ENCODE measurements at regions not wholly inside any gene's neighbourhood (a gene's known extent, or its start where the extent isn't known, plus 50 kb on each side); places are given as distances from the start of the nearest gene placed in this dataset.
A peak's percentile ranks its signal among the peaks of the same experiment; 100 is the strongest.

DNA sequence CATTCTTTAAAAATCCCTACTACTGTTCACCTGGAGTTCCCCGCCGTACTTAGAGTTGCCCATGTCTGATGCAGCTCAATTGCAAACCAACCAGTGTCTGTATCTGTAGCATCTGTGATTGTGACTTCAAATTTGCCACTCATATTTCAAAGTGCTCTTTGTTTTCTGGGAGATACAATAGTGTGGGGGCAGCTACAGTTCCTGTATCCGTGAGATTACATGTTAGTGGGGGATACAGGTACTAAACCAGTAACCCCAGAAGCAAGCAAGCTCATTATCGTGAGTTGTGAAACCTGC lies 140.9 kb downstream of the ANKRD60 start:
- DNase-seq: no peak

DNA sequence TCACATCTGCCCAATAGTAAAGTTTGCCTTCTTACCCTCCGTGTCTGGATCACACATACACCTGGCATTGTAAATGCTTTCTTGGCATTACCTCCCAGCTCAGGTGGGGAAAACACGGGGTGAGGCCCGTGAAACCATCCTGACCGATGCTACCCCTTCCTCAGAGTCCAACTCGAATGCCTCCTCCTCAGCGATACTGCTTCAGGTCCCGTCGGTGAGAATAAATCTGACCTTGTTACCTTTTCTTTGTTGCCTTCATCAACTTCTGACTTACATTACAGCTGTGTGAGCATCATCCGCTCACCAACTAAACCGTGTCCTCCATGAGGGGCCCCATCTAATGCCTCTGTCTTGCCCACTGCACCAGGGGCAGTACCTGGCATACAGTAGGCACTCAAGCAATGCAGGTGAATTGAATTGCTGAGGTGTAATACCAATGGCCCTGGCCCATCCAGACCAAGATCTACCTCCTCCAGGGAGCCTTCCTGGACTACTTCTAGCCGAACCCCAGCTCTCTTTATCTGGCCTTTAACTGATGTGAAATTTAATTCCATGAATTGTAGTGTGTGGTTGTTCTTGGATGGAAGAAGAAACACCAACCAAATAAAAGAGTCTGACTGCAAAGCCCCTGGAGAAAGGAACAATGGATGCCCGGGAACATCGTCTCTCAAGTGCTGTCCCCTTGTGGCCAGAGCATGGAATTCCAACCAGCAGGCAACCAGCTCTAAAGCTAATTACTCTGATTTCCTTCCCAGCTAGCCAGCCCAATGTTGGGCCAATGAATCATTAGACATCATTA lies 141.5 kb downstream of the ANKRD60 start:
- peak; percentile 52 to 82 for DNase-seq

DNA sequence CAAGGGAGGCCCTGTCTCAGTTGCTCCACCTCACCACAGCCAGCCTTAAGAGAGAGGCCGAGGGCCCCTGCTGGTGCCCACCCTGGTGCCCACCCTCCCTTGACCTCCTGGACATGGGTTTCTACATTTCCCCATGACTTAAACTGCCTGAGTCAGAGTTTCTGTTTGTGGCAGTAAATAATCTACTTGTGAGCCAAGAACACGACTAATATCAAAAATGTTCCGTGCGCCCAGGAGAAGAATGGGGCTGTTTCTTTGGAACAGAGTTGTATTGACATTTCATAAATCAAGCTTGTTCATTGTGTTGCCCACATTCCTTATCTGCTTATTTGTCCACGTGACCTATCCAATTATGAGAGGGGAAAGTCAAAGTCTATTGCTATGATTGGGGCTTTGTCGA lies 143.5 kb downstream of the ANKRD60 start:
- DNase-seq: no peak

- DNase-seq: no peak
These were observed 143.9 kb downstream of the ANKRD60 start for GRCh38 chr20:58084566-58084965.

- DNase-seq: no peak
These were observed 146.6 kb downstream of the ANKRD60 start for GRCh38 chr20:58081846-58082245.

DNA sequence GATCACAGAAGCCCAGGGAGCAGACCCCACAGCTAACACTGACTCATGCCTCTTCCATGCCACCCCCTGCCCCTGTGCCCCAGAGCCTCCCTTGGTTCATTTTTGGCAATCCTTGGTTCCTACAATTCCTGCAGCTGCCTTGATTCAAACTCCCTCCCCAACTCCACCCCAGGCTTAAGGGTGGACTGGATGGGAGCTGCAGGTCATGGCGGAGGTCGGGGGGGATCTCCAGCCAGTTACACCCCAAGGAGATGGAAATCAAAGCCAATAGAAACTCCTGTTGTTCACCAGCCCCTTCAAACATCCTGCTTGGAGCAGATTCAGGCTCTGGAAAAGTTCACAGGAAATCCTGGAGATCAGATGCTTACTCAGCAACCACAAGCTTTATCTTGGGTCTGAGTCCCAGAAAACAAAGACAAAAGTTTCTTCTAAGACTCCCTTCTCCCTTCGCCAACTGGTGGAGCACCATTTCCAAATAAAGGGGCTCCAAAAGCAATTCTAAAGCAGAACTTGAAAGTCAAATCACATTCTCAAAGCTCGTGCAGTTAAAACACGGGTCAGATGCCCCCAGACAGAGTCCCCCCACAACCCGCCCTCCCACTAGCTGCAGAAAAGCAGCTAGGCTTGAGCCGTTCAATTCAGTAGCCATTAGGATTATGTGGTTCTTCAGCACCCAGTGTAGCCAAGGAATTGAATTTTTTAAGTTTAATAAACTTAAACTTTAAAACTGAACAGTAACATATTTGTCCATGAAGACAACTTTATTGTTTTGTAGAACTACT lies 149.5 kb downstream of the ANKRD60 start:
- no peak for DNase-seq

- DNase-seq: no peak
These were observed 151.2 kb downstream of the ANKRD60 start for GRCh38 chr20:58077282-58077681.

- no peak for DNase-seq
These were observed 152.0 kb downstream of the ANKRD60 start for GRCh38 chr20:58076405-58076804.

DNA sequence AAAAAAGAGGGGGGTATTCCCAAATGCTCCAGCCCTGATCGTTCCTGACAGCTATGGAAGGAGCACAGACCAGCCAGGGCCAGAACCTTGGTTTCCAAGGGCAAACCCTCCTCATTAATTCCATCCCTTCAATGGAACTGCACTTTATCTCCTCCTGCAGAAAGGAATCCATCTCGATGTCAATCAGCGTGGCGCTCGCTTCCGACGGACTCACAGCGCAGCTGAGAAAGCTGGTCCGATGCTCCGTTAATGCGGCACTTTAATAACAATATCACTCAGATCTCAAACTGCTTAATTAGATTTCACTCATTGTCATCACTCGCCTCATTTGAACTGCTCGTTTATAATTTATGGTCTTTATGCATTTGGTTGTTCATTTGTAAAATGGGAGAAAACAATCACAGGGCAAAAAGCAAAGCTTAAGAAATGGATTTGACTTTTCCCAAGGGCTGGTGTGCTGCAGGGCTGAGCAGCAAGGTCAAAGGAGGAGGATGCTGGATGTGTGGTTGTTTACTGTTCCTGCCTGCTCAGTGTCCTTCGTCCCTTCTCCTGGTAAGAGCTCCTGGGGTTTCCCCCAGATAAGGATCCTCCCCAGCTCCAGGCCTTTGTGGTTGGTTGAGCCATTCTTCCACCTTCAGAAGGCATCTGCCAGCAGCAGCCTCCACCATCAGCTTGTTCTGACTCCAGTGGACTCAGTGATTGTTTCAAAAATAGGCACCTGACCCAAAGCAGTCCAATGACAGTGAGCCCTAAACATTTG lies 152.7 kb downstream of the ANKRD60 start:
- peak in 1 of 2 experiments; percentile 26 for DNase-seq

DNA sequence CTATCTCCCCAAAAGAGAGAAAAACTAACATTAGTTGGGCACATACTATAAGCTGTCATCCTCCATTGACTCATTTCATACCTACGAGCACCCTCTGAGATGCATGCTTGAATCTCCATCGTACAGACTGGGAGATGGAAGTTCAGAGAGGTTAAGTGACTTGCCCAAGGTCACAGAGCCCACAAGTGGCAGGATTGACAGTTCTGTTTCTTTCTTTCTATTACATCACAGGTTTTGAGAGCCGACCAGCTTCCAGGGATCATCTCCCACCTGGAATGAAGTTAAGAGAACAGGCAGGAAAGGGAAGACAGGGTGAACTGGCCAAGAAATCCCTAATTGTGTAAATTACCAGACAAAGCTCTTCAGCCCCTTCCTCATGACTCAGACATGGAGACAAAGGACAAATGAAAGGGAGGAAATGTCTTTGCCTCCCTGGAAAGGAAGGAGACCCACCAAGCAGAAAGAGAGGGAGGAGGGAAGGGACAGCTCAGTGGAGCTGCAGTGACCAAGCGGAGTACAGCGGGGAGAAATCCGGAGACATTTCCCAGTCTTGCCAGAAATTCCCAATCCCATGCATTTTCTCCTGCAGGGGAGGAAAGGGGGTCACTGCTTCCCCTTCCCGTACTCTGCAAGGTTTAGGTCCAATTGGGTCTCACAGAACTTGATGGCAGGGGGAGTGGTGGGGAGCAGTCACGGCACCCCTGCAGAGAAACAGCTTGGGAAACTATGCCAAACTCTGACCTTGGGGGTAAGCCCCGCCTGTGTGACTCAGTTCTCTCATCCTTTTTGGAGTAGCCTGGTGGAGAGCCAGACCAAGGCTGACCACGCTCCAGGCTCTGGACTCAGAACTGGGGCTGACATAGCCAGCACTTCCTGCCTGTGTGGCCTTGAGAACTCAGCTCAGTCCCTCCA lies 154.3 kb downstream of the ANKRD60 start:
- no peak for DNase-seq

- DNase-seq: no peak
These were observed 155.5 kb downstream of the ANKRD60 start for GRCh38 chr20:58072695-58073671.

- DNase-seq: peak; percentile 18 to 48
These were observed 156.5 kb downstream of the ANKRD60 start for GRCh38 chr20:58071991-58072390.

DNA sequence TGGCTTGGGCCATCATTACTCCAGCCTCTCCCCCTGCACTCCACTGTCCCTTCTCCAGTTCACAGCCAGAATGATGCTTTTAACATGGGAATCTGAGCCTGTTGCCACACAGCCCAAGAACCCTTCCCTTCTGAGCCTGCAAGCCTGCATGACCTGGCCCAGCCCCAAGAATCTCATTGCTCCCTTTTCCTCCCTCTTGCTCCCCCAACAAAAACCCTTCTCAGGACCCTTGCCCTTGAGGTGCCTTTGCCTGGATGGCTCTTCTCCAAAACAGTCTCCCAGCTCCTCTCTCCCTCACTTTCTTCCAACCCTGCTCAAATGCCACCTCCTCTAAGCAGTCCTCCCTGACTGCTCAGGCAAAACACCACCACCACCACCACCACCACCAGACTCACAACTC lies 157.2 kb downstream of the ANKRD60 start:
- no peak for DNase-seq

DNA sequence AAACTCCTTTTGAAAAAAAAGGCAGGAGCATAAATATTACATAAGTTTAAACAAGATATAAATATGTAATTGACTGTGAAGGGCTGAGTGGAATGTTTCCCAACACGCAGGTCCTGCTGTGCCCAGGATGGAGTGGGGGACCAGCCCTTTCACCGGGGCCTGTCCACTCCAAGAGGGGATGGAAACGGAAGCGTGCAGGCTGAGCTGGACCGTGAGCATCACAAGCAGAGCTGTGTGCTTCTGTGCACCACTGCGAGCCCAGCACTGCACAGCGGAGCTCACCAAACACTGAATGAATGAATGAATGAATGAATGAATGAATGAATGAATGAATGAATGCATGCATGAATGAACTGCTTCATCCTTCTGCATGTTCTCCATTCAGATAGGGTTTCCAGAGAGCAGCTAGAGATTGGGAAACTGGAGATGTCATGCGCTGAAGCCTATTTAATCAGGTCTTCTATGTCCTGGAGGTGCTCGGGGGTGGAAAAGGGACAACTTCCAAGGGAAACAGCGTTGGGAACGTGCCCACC lies 157.7 kb downstream of the ANKRD60 start:
- no peak for DNase-seq

DNA sequence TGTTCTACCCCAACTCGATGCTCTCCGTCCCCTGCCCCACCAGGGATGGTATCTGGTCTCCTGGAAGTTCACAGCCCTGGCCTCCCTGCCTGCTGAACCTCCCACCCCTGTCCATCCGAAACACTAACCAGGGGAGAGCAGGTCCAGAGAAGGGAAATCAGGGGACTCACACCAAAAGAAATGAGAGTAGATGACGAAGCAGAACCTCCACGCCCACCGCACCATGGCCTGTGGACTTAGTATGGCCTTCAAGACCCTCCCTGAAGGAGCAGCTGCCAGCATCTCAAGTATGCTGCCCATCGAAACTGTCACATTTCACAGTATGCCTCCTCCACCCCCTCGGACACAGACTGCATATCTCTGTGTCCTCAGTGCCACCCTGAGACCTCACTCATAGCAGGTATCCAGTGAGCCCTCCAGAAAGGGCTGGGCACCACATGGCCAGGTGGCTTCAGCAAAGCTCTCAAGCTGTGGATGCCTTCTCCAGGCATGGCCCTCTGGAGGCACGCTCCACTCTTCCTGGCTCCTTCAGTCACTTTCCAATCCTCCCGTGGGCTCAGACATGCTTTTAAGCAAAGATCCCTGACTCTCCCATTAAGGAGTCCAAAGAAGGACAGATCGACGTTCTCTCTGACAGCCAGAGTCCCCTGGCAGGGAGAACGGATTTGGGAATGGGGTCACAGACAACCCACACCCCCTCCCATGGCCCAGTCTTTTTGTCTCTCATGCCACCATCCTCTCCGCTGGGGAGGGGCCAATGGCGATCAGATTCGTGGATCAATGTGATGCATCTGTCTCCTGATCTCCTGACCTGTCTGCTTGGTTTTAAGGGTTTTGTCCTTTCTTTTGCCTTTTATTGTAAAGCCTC lies 158.4 kb downstream of the ANKRD60 start:
- DNase-seq: no peak

DNA sequence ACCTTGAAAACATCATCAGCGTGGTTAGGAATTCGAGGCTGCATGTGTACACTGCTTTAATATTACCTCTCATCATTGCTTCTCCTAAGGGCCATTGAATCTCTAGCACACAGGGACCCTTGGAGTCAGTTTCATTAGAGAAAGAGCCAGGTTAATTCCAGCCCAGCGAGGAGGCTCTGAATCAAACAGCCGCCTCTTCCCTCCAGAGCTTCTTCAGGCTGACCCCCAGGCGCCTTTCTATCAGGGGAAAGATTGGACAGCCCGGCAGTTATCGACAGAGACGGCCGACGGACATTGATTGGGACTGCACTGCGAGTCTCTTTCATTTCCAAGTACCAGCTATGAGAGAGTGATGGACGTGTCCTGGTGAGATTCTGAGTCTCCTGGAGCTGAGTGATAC lies 159.2 kb downstream of the ANKRD60 start:
- no peak for DNase-seq

DNA sequence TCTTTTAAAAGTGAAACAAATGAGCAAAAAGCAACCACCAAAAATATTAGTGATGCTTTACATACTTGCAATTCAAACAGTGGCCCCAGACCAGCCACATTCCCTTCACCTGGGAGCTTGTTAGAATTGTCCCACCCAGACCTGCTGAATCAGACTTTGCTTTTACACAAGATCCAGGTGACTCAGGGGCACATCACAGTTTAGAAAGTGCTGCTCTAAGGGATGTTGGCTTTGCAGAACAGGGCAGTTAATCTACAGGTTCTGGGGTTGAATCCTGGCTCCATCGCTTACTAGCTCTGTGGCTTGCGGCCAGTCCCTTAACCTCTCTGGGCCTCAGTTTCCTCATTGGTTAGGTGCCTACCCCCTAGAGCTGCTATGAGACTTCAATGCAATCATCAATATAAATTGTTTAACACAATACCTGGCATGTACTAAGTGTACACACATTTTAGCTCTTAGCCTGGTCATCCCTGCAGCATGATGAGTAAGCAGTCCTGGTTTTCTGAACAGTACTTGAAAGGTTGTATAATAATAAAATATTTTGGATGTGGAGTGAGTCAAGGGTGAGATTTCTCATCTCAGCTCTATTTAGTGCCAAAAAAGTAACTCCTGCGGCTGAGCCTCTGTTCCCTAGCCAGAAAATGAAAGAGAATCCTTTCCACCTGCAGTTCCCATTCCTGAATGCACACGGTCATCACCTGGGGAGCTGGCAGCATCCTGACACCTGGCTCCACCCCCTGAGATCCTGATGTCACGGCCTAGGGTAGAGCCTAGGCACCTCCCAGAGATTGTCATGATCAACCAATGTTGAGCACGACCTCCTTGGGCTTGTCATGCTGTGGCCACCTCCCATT lies 162.7 kb downstream of the ANKRD60 start:
- peak in 1 of 2 experiments; percentile 28 for DNase-seq

DNA sequence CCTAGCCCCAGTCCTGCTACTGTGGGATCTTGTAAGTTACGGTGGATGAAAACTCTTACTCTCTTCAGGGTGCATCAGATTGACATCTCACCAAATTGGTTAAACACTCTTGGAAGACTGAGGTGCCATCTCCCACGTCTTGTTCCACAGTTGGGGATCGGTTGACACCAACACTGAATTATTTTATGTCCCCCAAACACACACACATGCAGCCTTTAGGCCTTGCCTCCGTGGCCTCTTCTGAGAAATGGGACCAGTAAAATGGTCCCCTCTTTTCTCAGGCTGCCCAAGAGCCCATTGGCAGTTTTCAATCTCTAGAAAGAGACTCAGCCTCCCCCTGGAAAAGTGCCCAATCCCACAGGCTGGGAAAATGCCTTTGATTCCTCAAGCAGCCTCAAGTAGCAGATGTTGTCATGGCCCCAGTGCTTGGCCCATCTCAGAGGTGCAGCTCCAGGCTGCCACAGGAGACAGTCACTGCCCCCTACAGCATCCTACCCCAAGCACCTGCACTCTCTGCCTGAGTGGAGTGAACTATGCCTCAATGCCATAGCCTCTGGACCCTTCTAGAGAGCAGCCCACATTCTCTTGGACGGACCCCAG lies 163.9 kb downstream of the ANKRD60 start:
- DNase-seq: no peak

DNA sequence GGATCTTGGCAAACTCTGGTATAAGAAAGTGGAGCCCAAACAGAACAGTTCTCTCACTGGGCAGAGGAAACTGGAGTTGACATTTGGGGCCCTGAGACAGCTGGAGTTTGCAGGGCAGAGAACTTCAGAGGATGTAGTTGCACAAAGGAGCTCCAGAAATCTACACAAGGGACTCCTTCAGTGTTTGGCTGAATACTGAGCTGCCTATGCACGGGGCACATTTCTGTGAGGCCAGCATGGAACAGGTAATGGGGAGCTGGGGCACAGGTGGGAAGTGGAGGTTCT lies 169.3 kb downstream of the ANKRD60 start:
- no peak for DNase-seq

Data from NCI-H526 (cell line).